HepG2 (cell line): ENCODE measurements at regions not wholly inside any gene's neighbourhood (a gene's known extent, or its start where the extent isn't known, plus 50 kb on each side); places are given as distances from the start of the nearest gene placed in this dataset.

Source experiments
- ATAC-seq: fragments of 200-7000 bp; cut with Tn5 transposase; 3 replicates; pipeline ENCODE4 v1.9.1; 2020; ENCODE audit warnings: mild to moderate bottlenecking, moderate library complexity
- BruUV-seq: library from RNA; stranded (reverse); fragments of 400-500 nt; replicated peaks from 2 replicates; lab custom pipeline; 2021; lab: Mats Ljungman, UMichigan
- CTCF ChIA-PET: fragments of 300-600 bp; formaldehyde crosslinking; extraction: SDS; loops from one replicate; lab custom pipeline; 2021; ENCODE audit warnings: low total read pairs, inconsistent platforms, low intra/inter-chr PET ratio; lab: Yijun Ruan, JAX
- POLR2A ChIA-PET: fragments of 350-600 bp; sonication (Branson Sonifier 250); formaldehyde crosslinking; loops from one replicate; lab custom pipeline; 2020; ENCODE audit warnings: antibody characterized with exemption, inconsistent platforms; lab: Yijun Ruan, JAX
- DNase-seq: peaks from one replicate; pipeline ENCODE4 v3.0.0-alpha.2; 2015; ENCODE audit warnings: low spot score
- FAIRE-seq: peaks from 3 replicates; lab custom pipeline; 2011; peaks lifted over from hg19 to GRCh38; lab: Jason Lieb, UNC
- H2AFZ ChIP-seq: one replicate; pipeline ENCODE4 v1.6.1; 2011; ENCODE audit warnings: low read length, inconsistent platforms
- H3K27ac ChIP-seq: fragments of 300-600 bp; 3 replicates; pipeline ENCODE4 v1.8.0; 2011; ENCODE audit warnings: mixed run types, mild to moderate bottlenecking, mixed read lengths, low read length, inconsistent platforms; ENCODE audit not compliant: insufficient read depth; ENCODE audit errors: extremely low read length
- H3K27me3 ChIP-seq, 2 experiments: fragments of 200-600 bp in 1 of 2; 2 replicates in 1 of 2; 3 replicates in 1 of 2; pipeline versions ENCODE4 v1.6.0 to v1.8.0; 2011; ENCODE audit warnings: low read length in 2 of 2, mild to moderate bottlenecking in 2 of 2, moderate library complexity in 2 of 2, inconsistent platforms in 1 of 2; ENCODE audit not compliant: insufficient read depth in 2 of 2, control insufficient read depth in 1 of 2
- H3K36me3 ChIP-seq, 2 experiments: fragments of 200-600 bp in 1 of 2; replicated peaks in 1 of 2; 2 replicates in 1 of 2; 3 replicates in 1 of 2; pipeline versions ENCODE4 v1.5.1 to v1.8.0; 2011; ENCODE audit warnings: low read length in 2 of 2, inconsistent platforms in 1 of 2; ENCODE audit not compliant: insufficient read depth in 2 of 2, control insufficient read depth in 1 of 2
- H3K4me1 ChIP-seq: 2 replicates; pipeline ENCODE4 v1.5.1; 2012; ENCODE audit warnings: low read length, inconsistent platforms; ENCODE audit not compliant: insufficient read depth
- H3K4me2 ChIP-seq: 2 replicates; pipeline ENCODE4 v1.6.0; 2011; ENCODE audit warnings: low read depth, low read length, inconsistent platforms
- H3K4me3 ChIP-seq, 3 experiments: fragments of 200-600 bp in 1 of 3; sonication (generic), shearing (Covaris generic) in 1 of 3; replicated peaks in 1 of 3; 2 replicates each; pipeline ENCODE4 v1.5.1; 2011 to 2016; ENCODE audit warnings: low read length in 3 of 3, inconsistent platforms in 2 of 3, low read depth in 2 of 3, mild to moderate bottlenecking in 2 of 3, control low read depth in 1 of 3, mixed read lengths in 1 of 3; ENCODE audit not compliant: insufficient read depth in 1 of 3
- H3K79me2 ChIP-seq: one replicate; pipeline ENCODE4 v1.6.1; 2011; ENCODE audit warnings: low read length, inconsistent platforms; ENCODE audit not compliant: insufficient read depth
- H3K9ac ChIP-seq: 2 replicates; pipeline ENCODE4 v1.6.0; 2011; ENCODE audit warnings: mild to moderate bottlenecking, low read depth, low read length, inconsistent platforms; ENCODE audit not compliant: insufficient read depth
- H3K9me3 ChIP-seq: 2 replicates; pipeline ENCODE4 v1.5.1; 2012; ENCODE audit warnings: mild to moderate bottlenecking, low read length
- H4K20me1 ChIP-seq: 2 replicates; pipeline ENCODE4 v1.6.0; 2011; ENCODE audit warnings: inconsistent platforms, mild to moderate bottlenecking, low read length, moderate library complexity; ENCODE audit not compliant: insufficient read depth
- FIP1L1 ChIP-seq: fragments of 200-400 bp; formaldehyde crosslinking; IDR thresholded peaks from 2 replicates; pipeline ENCODE4 v1.6.1; 2018; ENCODE audit warnings: low read depth, mild to moderate bottlenecking, low read length, moderate library complexity, borderline replicate concordance; ENCODE audit not compliant: insufficient read depth
- FLYWCH1 ChIP-seq: sonication (generic); formaldehyde crosslinking; IDR thresholded peaks from 2 replicates; pipeline ENCODE4 v1.8.1; 2023; ENCODE audit warnings: mild to moderate bottlenecking, missing genetic modification reagents
- TBL1XR1 ChIP-seq: fragments of 150-350 bp; IDR thresholded peaks from 2 replicates; pipeline ENCODE4 v1.6.1; 2014; ENCODE audit warnings: borderline replicate concordance, low read length; ENCODE audit not compliant: partially characterized antibody
- ZFP36 ChIP-seq: fragments of 150-350 bp; IDR thresholded peaks from 2 replicates; pipeline ENCODE4 v1.6.1; 2018; ENCODE audit warnings: borderline replicate concordance, low read length, low read depth; ENCODE audit not compliant: partially characterized antibody
- ZNF232 ChIP-seq: sonication (generic); formaldehyde crosslinking; IDR thresholded peaks from 2 replicates; pipeline ENCODE4 v1.4.0; 2020; ENCODE audit warnings: missing genetic modification reagents, borderline replicate concordance
- ZNF451 ChIP-seq: sonication (generic); formaldehyde crosslinking; IDR thresholded peaks from 2 replicates; pipeline ENCODE4 v1.5.0; 2020; ENCODE audit warnings: mild to moderate bottlenecking, missing genetic modification reagents
- ZNF850 ChIP-seq: sonication (generic); formaldehyde crosslinking; conservative IDR thresholded peaks from 2 replicates; pipeline ENCODE4 v1.9.0; 2021; ENCODE audit warnings: mild to moderate bottlenecking, missing genetic modification reagents
- WGBS: methylation state at CpG from one replicate; pipeline ENCODE4 v1.1.6; 2017; ENCODE audit warnings: low lambda C conversion rate; 5-methylcytosine and 5-hydroxymethylcytosine counted together
- in situ Hi-C: cut with HindIII; loops from 2 replicates; pipeline ENCODE4 v1.10.0; 2017; ENCODE audit warnings: low pct_unique_long_range_greater_than_20kb; ENCODE audit not compliant: extremely low pct_ligation_motif_present
- intact Hi-C: fragments of 100-400 bp; cut with micrococcal nuclease; formaldehyde crosslinking; loops from one replicate; pipeline ENCODE4 v1.10.0; 2022; ENCODE audit not compliant: unreplicated experiment

GRCh38 chr6:6738922-6739716, 150.6 kb downstream of the LY86 start (continued):
- TF ChIP-seq ZNF850 (CRISPR knock-in tag) = no peak

- no peak for DNase-seq
- intact Hi-C loops (no loop called here), in situ Hi-C loops (no loop called here)
- Histone ChIP-seq H3K27me3 (peaks cover 3 to 31% of the 10 kb centered on the region in 2 experiments; a peak in 2 of 5 replicates), H3K9ac (no peak overlapping the region), H4K20me1 (no peaks in the 10 kb centered on the region), H3K4me1 (no peaks in the 10 kb centered on the region), H3K79me2 (no peaks in the 10 kb centered on the region), H3K4me2 (no peak overlapping the region), H2AFZ (no peak overlapping the region), H3K4me3 (no peak overlapping the region), H3K27ac (no peak overlapping the region), H3K9me3 (no peaks in the 10 kb centered on the region), H3K36me3 (no peaks in the 10 kb centered on the region)
- ATAC-seq = no peak
- 21% methylated on average over 7 of the region's 7 CpGs for WGBS
- TF ChIP-seq ZNF451 (CRISPR knock-in tag) (no peak), TBL1XR1 (no peak), FIP1L1 (no peak), ZFP36 (no peak), FLYWCH1 (CRISPR knock-in tag) (no peak), ZNF232 (CRISPR knock-in tag) (no peak)
- no peak for FAIRE-seq
- CTCF ChIA-PET = no interaction called here
- POLR2A ChIA-PET = no interaction called here
- no TSS peak for BruUV-seq
Measured at GRCh38 chr6:6740595-6740994, 152.1 kb downstream of the LY86 start.
